Dermis microvascular lymphatic vessel endothelial cell (primary cell): ENCODE measurements at regions not wholly inside any gene's neighbourhood (a gene's known extent, or its start where the extent isn't known, plus 50 kb on each side); places are given as distances from the start of the nearest gene placed in this dataset.
"Not testable (repeated sequence)": the region's sequence is repeated elsewhere in the genome, so short reads cannot be mapped to it uniquely, and the experiment has no call there.

ENCODE experiments used
- DNase-seq, 2 donors: peaks; one replicate each; pipeline versions ENCODE4 v3.0.0 to v3.0.0-alpha.2; 2010; ENCODE audit warnings: low read depth in 2 of 2

- DNase-seq, result no peak
Measured at GRCh38 chr9:106218854-106219253, 524.5 kb downstream of the TMEM38B start.

GRCh38 chr9:106220415-106220814, 526.1 kb downstream of the TMEM38B start:
- no peak for DNase-seq

GRCh38 chr9:106228861-106229260, 534.5 kb downstream of the TMEM38B start:
- DNase-seq, result no peak

GRCh38 chr9:106233116-106233515, 538.8 kb downstream of the TMEM38B start:
- no peak for DNase-seq

GRCh38 chr9:106260908-106261307, 566.6 kb downstream of the TMEM38B start:
- DNase-seq, result not testable (repeated sequence)

DNA sequence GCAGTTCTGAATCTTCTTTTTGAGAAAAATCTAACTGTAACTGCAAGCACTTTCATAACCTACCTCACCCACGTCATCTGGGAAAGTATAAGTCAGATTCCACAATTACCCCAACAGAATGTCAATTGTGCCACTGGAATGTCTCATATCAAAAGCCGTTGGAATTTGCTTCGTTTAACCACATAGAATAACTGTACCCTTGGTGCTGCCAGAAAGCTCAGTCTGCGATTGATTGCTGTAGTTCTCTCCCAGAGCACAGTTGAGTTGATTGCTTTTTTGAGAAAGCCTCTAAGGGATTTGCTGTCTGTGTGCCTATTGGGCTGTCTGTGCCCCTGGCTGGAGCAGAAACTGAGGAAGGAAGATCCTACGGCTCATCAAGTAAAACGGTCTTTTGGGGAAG, 583.6 kb downstream of the TMEM38B start:
- no peak for DNase-seq

- DNase-seq, result no peak
Measured at GRCh38 chr9:106283769-106284168, 579.2 kb upstream of the ZNF462 start.

GRCh38 chr9:106284296-106284695, 578.7 kb upstream of the ZNF462 start:
- DNase-seq, result no peak

GRCh38 chr9:106286249-106286648, 576.7 kb upstream of the ZNF462 start:
- DNase-seq, result no peak

- DNase-seq, result no peak
Measured at GRCh38 chr9:106287091-106287631, 575.8 kb upstream of the ZNF462 start.

GRCh38 chr9:106287731-106288130, 575.2 kb upstream of the ZNF462 start:
- DNase-seq, result no peak

GRCh38 chr9:106288689-106289088, 574.3 kb upstream of the ZNF462 start:
- no peak for DNase-seq

DNA sequence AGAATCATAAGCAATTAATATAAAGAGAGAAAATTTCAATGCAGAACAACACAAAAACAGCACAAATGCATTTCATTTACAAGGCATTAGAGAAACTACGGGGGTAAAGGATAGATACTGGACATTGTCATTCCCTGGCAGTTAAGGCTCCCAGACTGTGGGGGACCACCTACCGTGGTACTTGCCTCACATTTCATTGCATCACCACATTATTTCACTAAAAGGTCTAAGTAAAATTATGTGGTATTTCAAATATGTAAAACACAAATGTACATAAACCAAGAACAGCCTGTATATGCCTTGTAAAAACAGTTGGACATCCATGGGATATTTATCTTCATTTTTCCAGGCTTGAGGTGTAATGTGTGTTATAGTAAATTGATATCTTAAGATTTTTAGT, 571.2 kb upstream of the ZNF462 start:
- no peak for DNase-seq

DNA sequence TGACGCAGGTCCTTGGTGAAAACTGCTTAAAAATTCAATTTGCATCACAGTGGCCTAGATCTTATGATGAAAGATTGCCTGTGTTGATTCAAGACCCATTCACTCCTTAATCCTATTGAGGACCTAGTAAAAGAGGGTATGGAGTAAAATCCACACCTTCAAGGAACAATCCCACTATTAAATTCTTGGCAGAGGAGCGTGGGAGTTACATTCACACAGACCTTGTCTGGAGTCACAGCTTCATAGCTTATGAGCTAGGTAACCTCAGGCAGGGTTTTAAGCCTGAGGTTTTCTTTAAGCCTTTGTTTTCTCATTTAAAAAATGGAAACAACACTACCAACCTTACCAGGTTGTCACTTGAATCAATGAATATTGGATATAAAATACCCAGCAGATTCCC, 566.5 kb upstream of the ZNF462 start:
- DNase-seq, result no peak

DNA sequence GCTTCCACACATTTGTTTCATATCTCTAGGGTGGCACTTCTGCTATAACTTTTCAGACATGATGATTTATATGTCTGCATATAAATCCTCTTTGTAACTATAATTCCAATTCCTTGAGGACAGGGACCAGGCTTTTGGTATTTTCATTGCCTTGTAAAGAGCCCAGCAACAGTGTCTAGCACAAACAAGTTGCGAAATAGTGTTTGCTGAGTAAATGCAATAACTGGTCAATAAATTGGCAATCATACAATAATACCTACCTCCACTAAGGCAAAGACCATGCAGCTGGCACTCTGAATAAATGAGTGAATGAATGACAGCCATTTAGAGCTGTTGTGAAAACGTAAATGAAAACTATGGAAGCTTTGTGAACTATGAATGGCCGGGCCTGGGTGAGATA, 564.0 kb upstream of the ZNF462 start:
- DNase-seq, result no peak

DNA sequence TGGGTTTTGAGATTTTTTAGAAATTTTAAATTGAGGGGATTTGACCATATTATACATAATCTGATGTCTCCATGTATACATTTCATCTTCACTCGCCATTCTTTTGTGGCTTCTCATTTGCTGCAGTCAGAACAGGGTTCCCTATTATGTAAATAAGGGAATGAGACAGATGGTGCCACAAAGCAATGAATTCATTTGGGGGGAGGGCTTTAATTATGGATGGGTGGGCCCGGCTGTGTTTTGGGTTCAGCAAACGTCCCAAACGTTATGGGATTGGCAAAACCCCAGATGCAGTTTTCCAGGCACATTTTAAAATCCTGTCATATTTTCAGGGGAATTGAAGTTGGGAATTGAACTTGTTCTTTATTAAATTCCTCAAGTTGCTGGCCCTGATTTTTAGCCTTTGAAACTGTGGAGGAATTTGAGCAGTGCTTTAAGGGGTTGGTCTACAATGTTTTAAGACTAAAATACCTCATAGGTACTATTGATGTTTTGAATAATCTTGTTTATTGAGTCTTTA, 558.5 kb upstream of the ZNF462 start:
- DNase-seq, result no peak

DNA sequence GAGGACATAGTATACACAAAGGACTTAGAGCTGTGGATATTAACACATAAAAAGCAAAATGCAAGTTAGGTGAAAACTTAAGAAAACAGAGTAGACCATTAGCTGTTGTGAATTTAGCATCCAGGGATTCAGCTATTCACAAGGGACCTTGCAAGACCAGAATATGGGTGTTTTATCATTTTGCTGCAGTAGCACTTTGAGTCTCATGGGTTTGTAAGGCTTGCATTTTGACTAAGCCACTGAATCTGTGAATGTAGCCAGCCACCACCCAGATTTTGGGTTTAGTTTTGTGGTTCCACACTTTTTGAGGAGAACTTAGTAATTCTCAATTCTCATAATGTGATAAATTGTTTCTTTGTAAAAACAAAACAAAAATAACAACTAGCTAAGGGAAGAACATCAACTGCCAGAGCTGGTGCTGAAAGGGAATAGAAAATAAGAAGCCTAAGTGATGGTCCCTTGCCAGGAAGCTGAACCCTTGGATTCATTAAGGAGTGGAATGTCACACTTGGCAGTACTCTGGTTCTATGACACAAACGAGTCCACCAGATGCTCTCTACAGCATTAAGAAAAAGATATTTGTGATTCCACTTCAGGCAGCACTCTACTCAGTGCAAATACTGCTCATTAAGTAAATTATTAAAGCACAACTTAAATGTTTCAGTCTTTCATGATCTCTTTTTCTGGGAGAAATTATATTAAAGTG, 557.4 kb upstream of the ZNF462 start:
- DNase-seq, result no peak

GRCh38 chr9:106307670-106308069, 555.3 kb upstream of the ZNF462 start:
- no peak for DNase-seq

DNA sequence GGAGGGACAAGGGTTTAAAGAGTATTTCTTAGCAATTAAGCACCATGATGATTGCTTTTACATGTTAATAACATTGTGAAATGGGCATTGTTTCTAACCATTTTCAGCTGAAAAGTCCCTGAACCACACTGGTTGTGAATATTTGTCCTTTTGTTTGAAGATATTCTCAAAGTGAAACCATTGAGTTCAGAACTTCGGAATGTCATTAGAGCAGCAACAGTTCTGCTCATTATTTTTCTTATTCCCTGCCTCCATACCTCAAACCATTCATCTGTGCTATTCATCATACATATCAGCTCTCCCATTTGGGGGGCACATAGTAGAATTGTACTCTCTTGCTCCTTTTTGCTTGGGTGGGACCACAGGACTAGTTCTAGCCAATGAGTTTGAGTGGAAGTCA, 553.0 kb upstream of the ZNF462 start:
- no peak for DNase-seq

DNA sequence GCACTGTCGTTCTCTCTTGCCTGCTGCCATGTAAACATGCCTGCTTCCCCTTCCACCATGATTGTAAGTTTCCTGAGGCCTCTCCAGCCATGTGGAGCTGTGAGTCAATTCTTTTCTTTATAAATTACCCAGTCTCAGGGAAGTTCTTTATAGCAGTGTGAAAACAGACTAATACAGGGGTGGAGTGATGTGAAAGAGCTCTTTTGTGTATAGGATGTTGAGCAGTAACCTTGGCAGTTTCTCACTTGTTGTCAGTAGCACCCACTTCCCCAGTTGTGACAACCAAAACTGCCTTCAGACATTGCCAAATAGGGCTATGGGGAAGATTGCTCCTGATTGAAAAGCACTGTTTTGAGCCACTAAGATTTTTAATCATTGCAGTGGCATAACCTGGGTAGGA, 552.2 kb upstream of the ZNF462 start:
- no peak for DNase-seq

DNA sequence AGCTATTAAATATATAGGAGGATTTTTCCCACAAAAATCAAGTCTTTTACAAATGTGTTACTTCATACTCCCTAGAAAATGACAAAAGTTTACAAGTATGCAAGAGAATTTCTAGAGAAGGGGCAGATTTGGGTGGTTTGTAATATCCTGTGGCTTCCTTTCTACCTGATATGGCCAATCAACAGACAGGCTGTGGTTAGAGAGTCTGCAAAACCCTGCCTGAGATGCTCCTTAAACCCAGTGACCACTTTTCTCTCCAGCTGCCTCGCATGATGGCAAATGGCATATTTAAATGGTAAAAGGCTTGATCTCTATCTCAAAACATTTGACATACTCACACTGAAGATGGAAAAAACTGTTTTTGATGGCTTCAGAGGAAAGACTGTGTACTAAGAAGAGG, 550.1 kb upstream of the ZNF462 start:
- DNase-seq, result no peak

DNA sequence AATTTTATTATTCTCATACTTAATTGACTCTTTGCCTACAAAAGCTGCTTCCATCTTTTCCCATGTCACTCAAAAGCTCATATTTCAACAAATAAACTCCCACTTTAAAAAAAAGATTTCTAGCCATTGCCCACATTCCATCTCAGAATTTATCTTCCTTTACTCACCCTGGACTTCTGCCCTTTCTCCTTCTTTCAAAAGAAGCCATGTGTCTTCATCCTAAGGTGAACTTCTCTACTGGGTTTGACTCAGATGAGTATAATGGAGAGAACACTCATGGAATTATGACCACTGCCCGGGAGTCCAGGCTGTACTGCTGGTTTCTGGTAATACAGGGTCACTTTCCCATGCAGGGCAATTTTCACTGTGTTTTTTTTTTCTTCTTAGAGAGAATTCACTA, 548.5 kb upstream of the ZNF462 start:
- DNase-seq, result no peak

GRCh38 chr9:106321394-106322180, 541.4 kb upstream of the ZNF462 start:
- DNase-seq, result no peak
